NT2/D1 (cell line): ENCODE measurements at regions not wholly inside any gene's neighbourhood (a gene's known extent, or its start where the extent isn't known, plus 50 kb on each side); places are given as distances from the start of the nearest gene placed in this dataset.

Experiments used
- SUZ12 ChIP-seq: IDR thresholded peaks from 2 replicates; pipeline ENCODE4 v1.6.1; 2011; ENCODE audit not compliant: insufficient read length, insufficient read depth; ENCODE audit errors: extremely low read depth
- YY1 ChIP-seq: IDR thresholded peaks from 2 replicates; pipeline ENCODE4 v1.6.1; 2011; ENCODE audit not compliant: insufficient read length, insufficient read depth

DNA sequence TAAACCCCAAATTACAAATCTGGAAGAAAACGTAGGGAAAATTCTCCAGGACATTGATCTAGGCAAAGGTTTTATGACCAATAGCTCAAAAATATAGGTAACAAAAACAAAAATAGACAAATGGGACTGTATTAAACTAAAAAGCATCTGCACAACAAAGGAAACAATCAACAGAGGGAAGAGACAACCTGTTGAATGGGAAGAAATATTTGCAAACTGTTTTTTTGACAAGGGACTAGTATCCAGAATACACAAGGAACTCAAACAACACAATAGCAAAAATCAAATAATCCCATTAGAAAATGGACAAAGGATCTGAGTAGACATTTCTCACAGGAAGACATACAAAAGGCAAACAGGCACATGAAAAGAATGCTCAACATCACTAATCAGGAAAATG lies 386.3 kb downstream of the ENC1 start:
- TF ChIP-seq YY1: no peak
- no peak for TF ChIP-seq SUZ12
